NCI-H1105 treated with DMSO at 0.1 percent for 48 hours (cell line): ENCODE measurements at regions not wholly inside any gene's neighbourhood (a gene's known extent, or its start where the extent isn't known, plus 50 kb on each side); places are given as distances from the start of the nearest gene placed in this dataset.
"Not testable (repeated sequence)": the region's sequence is repeated elsewhere in the genome, so short reads cannot be mapped to it uniquely, and the experiment has no call there.

Experiments used
- DNase-seq: peaks from one replicate; lab custom pipeline; 2025; lab: John Stamatoyannopoulos, UW

GRCh38 chr1:157409927-157410326, 142.4 kb downstream of the FCRL5 start:
- DNase-seq, result no peak

DNA sequence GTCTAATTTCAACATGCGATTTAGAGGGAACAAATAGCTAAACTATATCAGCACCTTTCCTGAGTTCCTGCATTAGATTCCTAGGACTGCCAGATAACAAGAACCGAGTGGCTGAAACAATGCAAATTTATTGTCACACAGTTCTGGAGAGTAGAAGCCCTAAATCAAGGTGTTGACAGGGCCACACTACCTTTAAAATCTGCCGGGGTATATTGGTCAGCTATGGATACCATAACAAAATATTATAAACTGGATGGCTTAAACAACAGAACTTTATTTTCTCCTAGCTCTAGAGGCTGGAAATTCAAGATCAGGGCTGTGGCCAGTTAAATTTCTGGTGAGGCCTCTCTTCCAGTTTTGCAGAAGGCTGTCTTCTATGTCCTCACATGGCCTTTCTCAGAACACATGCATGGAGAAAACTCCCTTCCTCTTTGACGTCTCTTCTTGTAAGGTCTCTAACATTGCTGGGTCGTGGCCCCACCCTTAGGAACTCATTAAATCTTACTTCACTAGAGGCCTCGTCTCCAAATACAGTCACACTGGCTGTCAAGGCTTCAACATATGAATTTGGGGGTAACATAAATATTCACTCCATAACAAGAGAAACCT, 144.3 kb downstream of the FCRL5 start:
- DNase-seq, result no peak

DNA sequence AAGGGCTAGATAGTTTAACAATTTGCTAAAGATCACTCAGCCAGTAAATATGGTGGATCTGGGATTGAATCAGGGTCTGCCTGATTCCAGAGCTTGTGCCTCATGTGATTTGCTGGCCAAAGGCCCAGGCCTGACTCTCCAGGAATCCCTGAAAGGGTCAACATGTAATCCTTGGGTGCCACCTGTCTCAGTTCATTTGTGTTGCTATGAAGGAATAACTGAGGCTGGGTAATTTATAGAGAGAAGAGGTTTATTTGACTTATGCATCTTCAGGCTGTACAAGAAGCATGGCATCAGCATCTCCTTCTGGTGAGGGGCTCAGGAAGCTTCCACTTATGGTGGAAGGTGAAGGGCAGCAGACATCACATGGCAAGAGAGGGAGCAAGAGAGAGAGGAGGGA, 144.9 kb downstream of the FCRL5 start:
- DNase-seq, result no peak

GRCh38 chr1:157405662-157406061, 146.7 kb downstream of the FCRL5 start:
- DNase-seq, result no peak

- no peak for DNase-seq
These were observed 147.7 kb downstream of the FCRL5 start for GRCh38 chr1:157404614-157405013.

GRCh38 chr1:157404063-157404501, 148.2 kb downstream of the FCRL5 start:
- no peak for DNase-seq

- DNase-seq, result no peak
These were observed 148.7 kb downstream of the FCRL5 start for GRCh38 chr1:157403608-157404007.

- DNase-seq, result no peak
These were observed 149.1 kb downstream of the FCRL5 start for GRCh38 chr1:157403203-157403602.

GRCh38 chr1:157400766-157401165, 151.5 kb downstream of the FCRL5 start:
- DNase-seq, result no peak

DNA sequence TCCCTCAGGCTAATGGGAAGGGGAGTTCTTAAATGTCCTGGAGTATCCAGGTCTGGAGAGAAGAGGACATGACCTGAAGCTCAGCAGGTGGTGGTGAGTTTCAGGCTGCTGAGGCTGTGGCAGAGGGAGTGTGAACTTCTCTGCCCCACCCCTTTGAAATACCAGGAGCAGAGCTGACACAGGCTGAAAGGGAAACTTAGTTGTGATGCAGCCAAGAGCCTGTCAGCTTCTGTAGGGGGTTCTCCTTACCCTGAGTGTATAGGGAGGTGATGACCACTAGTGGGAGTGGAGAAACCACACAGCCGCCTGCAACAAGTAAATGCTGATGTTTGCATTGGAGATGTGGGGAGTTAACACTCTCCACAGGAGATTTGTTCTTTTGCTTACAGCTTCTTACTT, 152.3 kb downstream of the FCRL5 start:
- no peak for DNase-seq

- DNase-seq, result no peak
These were observed 152.9 kb downstream of the FCRL5 start for GRCh38 chr1:157399343-157399983.

- no peak for DNase-seq
These were observed 161.7 kb downstream of the FCRL5 start for GRCh38 chr1:157390651-157391050.

GRCh38 chr1:157388057-157388456, 164.3 kb downstream of the FCRL5 start:
- no peak for DNase-seq

- no peak for DNase-seq
These were observed 168.1 kb downstream of the FCRL5 start for GRCh38 chr1:157384258-157384657.

GRCh38 chr1:157382351-157382750, 170.0 kb downstream of the FCRL5 start:
- DNase-seq, result no peak

DNA sequence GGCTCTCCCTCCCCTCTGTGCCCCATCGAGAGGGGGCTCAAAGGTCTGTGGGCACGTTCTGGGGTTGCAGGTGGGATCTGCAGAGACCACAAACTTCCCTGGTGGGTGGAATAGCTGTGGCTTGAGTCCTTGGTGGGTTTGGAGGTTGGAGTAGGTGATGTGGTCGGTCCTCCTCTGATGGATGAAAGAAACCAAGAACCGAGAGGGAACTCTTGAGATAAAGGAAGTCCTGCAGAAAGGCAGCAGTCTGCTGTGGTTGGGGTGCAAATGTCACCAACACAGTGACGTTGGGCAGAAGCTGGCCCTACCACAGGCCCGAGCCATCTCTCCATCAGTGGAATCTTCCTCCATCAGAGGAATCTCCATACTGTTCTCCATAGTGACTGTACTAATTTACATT, 171.8 kb downstream of the FCRL5 start:
- no peak for DNase-seq

DNA sequence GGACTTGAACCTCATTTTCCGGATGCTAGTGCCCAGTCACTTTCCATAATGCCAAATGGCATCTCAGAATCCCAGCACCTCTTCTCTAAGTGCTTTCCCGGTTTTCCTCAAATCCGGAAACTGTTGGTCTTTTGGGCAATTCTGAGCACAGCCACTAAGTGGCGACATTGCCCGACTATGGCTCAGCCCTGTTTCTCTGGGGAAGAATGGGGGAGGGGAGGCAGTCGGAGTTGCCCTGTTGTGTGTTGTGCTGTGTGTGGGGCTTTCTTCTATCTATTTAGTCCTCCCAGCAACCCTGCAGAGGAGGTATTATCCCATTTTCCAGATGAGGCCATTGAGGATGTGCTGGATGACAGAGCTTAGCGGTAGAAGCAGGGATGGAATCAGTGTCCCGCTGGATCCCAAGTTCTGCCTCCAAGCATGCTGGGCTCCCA, 175.0 kb downstream of the FCRL5 start:
- peak; percentile 31 for DNase-seq

DNA sequence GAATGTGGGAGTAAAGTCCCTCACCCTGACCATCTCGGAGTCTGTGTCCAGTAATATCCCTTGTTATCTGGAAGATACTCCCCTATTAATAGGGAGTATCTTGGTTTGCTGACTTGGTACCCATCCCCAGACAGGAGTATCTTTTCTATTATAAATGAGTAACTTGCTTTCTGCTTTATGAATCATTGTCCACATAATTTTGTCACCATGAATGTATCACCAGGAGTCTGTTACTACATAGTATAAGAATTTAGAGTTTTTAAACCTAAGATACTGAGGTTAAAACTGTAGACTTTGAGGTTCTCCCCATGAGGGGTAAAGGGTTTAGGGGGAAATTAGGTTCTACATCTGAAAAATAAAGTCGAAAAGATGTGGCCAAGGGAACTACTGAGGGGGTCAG, 175.6 kb downstream of the FCRL5 start:
- DNase-seq, result no peak

GRCh38 chr1:157372311-157372710, 180.0 kb downstream of the FCRL5 start:
- DNase-seq, result not testable (repeated sequence)

DNA sequence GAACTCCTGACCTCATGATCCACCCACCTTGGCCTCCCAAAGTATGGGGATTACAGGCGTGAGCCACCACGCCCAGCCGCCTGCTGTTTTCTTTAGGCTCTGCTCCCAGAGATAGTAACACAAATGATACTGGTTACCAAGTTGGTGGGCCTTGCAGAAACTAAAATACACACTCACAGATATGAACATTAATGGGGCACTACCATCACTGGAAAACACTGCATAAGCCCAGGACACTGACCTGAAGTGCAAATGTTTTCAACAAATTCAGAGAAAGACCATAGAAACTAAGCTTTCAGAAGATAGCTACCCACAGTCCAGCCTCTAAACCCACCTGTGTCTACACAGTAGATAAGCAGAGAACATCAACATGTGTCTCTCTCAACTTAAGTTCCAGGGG, 180.5 kb downstream of the FCRL5 start:
- no peak for DNase-seq

GRCh38 chr1:157371221-157371620, 181.1 kb downstream of the FCRL5 start:
- no peak for DNase-seq

DNA sequence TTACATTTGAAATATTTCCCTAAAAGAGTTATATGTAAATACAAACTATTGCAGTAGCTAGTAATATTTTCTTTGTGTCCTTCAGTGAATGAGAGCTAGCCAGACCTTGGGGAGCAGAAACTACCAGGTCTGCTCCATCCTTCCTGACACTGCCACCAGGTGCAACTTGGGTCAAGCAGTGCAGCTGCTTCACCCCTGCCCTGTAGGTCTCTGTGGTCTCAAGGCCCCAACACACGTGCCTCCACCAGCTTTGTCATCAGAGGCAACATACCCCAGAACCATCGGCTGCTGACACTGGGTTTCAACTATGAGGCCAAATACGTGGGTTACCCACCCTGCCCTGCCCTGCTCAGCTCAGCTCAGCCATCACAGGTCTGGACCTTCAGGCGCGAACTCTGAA, 181.6 kb downstream of the FCRL5 start:
- no peak for DNase-seq

DNA sequence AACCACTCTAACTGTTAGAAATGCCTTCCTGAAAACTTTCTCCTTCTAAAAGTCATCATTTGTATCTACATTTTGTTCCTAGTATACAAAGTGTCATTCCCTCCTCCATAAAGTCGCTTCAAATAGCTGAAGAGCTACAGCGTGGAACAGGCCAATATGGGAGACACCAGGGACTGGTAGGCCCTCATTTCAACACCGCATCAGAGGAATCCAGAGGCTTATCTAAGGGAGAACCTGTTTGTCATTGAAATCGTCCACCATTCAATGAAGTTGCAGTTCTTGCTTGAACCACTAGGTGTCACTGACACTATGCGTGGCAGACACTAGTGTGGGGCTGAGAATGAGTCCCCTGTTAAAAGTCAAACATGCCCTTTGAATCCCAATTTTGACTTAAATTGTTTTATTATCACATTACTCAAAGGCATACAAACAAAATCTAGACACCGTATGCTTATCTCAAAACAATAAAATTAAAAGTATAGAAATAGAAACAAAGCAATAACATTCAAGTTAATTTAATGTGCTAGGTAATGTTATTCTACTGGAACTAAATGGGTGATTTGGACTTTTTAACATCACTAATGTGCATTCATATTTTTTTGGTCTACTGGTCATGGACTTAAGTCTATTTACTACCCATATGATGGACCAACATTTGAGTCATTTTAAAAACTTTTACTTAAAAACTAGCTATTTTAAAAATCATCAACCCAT, 182.3 kb downstream of the FCRL5 start:
- peak; percentile 42 for DNase-seq
